Peyer's patch (tissue), 4 donors: ENCODE measurements at regions not wholly inside any gene's neighbourhood (a gene's known extent, or its start where the extent isn't known, plus 50 kb on each side); places are given as distances from the start of the nearest gene placed in this dataset.

Experiments used
- DNase-seq, 3 donors: peaks; one replicate each; pipeline ENCODE4 v3.0.0-alpha.2; 2017 to 2019
- H3K27ac ChIP-seq, 4 donors: fragments of 200-600 bp; sonication (generic); one replicate each; pipeline ENCODE4 v1.5.1; 2016 to 2019
- H3K27me3 ChIP-seq, 2 donors: fragments of 200-600 bp; sonication (generic); one replicate each; pipeline ENCODE4 v1.5.1; 2019
- H3K36me3 ChIP-seq, 3 donors: fragments of 200-600 bp; sonication (generic); one replicate each; pipeline ENCODE4 v1.5.1; 2016 to 2019
- H3K4me1 ChIP-seq, 4 donors: fragments of 200-600 bp; sonication (generic); one replicate each; pipeline ENCODE4 v1.5.1; 2016 to 2019
- H3K4me3 ChIP-seq, 4 donors: fragments of 200-600 bp; sonication (generic); 1 replicate in 3 of 4; 2 replicates in 1 of 4; pipeline ENCODE4 v1.5.1; 2016 to 2019; ENCODE audit warnings: mild to moderate bottlenecking in 1 of 4
- H3K9me3 ChIP-seq, 4 donors: fragments of 200-600 bp; sonication (generic); one replicate each; pipeline ENCODE4 v1.5.1; 2016 to 2019; ENCODE audit warnings: mild to moderate bottlenecking in 1 of 4
- POLR2A ChIP-seq, 2 donors: fragments of 450-650 bp; IDR thresholded peaks; one replicate each; pipeline ENCODE4 v1.5.1; 2017; ENCODE audit warnings: antibody characterized with exemption in 2 of 2, mild to moderate bottlenecking in 2 of 2, moderate library complexity in 2 of 2
- TF ChIP-seq, protein P1 (sequence below), 6 experiments: fragments of 450-650 bp in 4 of 6; fragments of 200-600 bp in 2 of 6; sonication (generic) in 1 of 6; IDR thresholded peaks; one replicate each; pipeline ENCODE4 v1.5.1; 2017 to 2019; ENCODE audit warnings: antibody characterized with exemption in 6 of 6, mild to moderate bottlenecking in 3 of 6, moderate library complexity in 1 of 6

GRCh38 chr2:219958941-219959340 is 331.5 kb downstream of the SLC4A3 start:
- Histone ChIP-seq H3K4me3 (no peak overlapping the region), H3K27me3 (no peaks in the 10 kb centered on the region), H3K9me3 (no peaks in the 10 kb centered on the region), H3K36me3 (no peaks in the 10 kb centered on the region), H3K4me1 (no peaks in the 10 kb centered on the region), H3K27ac (no peak overlapping the region)
- TF ChIP-seq POLR2A (IDR thresholded peaks at IDR 0.05): no peak
- TF ChIP-seq, protein P1, sequence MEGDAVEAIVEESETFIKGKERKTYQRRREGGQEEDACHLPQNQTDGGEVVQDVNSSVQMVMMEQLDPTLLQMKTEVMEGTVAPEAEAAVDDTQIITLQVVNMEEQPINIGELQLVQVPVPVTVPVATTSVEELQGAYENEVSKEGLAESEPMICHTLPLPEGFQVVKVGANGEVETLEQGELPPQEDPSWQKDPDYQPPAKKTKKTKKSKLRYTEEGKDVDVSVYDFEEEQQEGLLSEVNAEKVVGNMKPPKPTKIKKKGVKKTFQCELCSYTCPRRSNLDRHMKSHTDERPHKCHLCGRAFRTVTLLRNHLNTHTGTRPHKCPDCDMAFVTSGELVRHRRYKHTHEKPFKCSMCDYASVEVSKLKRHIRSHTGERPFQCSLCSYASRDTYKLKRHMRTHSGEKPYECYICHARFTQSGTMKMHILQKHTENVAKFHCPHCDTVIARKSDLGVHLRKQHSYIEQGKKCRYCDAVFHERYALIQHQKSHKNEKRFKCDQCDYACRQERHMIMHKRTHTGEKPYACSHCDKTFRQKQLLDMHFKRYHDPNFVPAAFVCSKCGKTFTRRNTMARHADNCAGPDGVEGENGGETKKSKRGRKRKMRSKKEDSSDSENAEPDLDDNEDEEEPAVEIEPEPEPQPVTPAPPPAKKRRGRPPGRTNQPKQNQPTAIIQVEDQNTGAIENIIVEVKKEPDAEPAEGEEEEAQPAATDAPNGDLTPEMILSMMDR (IDR thresholded peaks at IDR 0.05): no peak
- DNase-seq: no peak

DNA sequence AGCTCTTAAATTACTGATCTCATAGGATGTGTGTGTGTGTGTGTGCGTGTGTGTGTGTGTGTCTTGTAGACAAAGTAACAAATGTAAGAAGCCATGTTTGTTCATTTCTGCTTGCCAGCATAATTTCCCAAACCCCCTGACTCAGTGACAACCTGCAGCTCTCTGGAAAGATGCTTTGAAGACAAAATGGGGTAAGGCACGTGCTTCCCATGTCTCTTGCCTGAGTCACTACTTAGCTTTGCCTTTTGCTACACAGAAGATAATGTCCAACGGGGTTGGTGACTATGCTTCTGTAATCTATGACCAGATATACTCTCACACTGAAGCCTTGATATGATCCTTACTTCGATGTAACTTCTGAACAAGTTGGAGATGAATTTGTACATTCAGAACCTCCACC is 332.0 kb downstream of the SLC4A3 start:
- TF ChIP-seq POLR2A (IDR thresholded peaks at IDR 0.05): no peak
- TF ChIP-seq, protein P1 (IDR thresholded peaks at IDR 0.05): no peak
- DNase-seq: no peak
- Histone ChIP-seq H3K9me3 (no peaks in the 10 kb centered on the region), H3K27me3 (no peaks in the 10 kb centered on the region), H3K36me3 (no peaks in the 10 kb centered on the region), H3K4me3 (no peak overlapping the region), H3K27ac (no peak overlapping the region), H3K4me1 (no peaks in the 10 kb centered on the region)

- DNase-seq: no peak
- Histone ChIP-seq H3K27me3 (no peaks in the 10 kb centered on the region), H3K4me1 (no peaks in the 10 kb centered on the region), H3K9me3 (no peaks in the 10 kb centered on the region), H3K27ac (no peak overlapping the region), H3K4me3 (no peak overlapping the region), H3K36me3 (no peaks in the 10 kb centered on the region)
- TF ChIP-seq POLR2A (IDR thresholded peaks at IDR 0.05): no peak
- TF ChIP-seq, protein P1 (IDR thresholded peaks at IDR 0.05): no peak
Observed at GRCh38 chr2:219961947-219962498, 334.6 kb downstream of the SLC4A3 start.

DNA sequence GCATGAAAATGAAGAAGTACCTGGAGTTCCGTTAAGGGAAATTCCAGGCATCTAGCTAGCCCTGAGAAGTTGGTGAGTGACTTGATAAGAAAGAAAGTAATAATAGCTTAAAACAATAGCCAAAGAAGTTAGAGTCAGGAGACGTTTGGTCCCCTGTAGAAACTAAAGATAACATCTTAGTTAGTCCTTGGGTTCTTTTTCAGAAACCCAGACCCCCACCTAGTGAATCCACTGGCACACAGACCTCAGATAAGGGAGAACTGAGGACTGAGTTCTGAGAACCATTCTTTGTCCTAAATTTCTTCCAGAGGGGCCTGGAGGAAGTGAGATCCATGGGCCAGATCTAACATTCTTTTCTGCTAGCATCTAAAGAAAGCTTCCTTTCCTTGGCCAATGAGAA is 335.4 kb downstream of the SLC4A3 start:
- no peaks in the 10 kb centered on the region for H3K36me3 ChIP-seq
- no peaks in the 10 kb centered on the region for H3K9me3 ChIP-seq
- no peaks in the 10 kb centered on the region for H3K27me3 ChIP-seq
- no peak for TF ChIP-seq POLR2A (IDR thresholded peaks at IDR 0.05)
- TF ChIP-seq, protein P1 (IDR thresholded peaks at IDR 0.05): no peak
- no peaks in the 10 kb centered on the region for H3K4me1 ChIP-seq
- no peak overlapping the region for H3K4me3 ChIP-seq
- no peak for DNase-seq
- no peak overlapping the region for H3K27ac ChIP-seq

- no peak for DNase-seq
- no peak overlapping the region for H3K27ac ChIP-seq
Observed at GRCh38 chr2:219965287-219966194, 338.1 kb downstream of the SLC4A3 start.

More at GRCh38 chr2:219965287-219966194, 338.1 kb downstream of the SLC4A3 start:
- H3K27me3 ChIP-seq: no peaks in the 10 kb centered on the region
- no peaks in the 10 kb centered on the region for H3K4me1 ChIP-seq
- H3K36me3 ChIP-seq: no peaks in the 10 kb centered on the region
- TF ChIP-seq, protein P1 (IDR thresholded peaks at IDR 0.05): no peak
- no peak for TF ChIP-seq POLR2A (IDR thresholded peaks at IDR 0.05)
- H3K4me3 ChIP-seq: no peak overlapping the region
- H3K9me3 ChIP-seq: no peaks in the 10 kb centered on the region
